ENCODE measurements at regions not wholly inside any gene's neighbourhood (a gene's known extent, or its start where the extent isn't known, plus 50 kb on each side); places are given as distances from the start of the nearest gene placed in this dataset.
A peak's percentile ranks its signal among the peaks of the same experiment; 100 is the strongest.

DNA sequence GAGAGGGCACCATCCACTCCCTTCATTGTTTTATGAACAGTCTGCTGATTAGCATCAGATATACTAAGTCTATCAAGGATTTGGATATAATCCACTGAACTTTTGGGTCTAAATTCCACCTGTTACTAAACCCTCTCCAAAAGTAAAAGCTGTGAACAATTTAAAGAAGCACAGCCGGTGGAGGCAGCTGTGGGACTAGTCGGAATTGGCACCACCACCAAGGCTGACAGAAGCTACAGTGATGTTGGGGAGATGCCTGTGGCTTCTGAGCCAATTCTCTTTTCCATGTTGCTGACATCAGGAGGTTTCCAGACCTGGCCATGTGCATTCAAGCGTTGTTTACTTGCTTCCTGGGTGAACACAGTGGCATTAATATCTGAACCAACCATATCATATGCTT, 679.0 kb upstream of the CA10 start:
- no peak for DNase-seq

DNA sequence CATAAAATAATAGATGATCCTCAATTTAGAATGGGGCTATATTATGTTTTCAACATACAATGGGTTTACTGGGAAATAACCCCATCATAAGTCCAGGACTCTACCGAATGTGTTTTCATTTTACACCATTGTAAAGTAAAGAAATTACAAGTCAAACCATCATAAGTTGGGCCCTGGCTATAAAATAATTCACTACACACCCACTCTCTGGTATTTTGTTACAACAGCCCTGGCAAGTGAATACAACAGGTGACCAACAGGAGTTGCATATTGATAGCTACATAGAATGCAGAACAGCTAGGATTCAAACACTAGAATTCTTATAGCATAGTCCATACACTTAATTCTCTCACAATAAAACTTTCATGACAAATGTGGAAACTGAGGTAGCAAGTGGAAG, 673.0 kb upstream of the CA10 start:
- DNase-seq, result no peak

DNA sequence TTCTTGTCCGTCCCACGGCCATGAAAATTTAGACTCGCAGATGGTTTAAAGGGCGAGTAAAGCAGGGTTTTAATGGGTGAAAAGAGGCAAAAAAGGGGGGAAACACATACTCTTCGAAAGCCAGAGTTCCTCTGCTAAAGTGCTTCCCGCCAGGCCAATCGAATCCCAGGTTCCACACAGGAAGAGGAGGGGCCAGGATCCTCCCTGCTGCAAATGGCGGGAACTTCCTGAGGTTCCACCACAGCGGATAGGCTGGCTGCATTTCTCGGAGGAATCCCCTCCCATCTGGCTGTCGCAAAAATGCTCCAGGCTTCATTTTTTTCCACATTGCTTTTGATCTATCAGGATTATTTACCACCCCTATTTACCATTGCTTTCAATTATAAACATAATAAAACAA, 670.1 kb upstream of the CA10 start:
- DNase-seq, result peak; percentile 86 to 92

DNA sequence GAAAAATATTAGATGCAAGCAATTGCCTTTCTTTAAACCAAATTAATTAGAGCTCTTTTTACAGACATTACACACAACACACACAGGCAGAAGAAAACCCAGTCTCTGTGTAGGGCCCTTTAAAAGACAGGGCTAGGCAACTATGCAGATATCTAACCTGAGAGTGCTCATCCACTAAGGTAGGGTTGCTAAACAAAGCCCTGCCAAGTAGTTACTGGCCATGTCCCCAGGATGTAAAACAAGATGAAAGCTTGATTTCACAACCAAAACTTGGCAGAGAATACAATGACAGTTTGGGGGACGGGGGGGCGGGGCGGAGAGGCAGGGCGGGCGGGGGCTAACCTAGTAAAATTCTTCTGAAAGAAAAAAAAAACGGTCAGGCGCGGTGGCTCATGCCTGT, 669.0 kb upstream of the CA10 start:
- DNase-seq, result peak in 1 of 2 experiments; percentile 28

DNA sequence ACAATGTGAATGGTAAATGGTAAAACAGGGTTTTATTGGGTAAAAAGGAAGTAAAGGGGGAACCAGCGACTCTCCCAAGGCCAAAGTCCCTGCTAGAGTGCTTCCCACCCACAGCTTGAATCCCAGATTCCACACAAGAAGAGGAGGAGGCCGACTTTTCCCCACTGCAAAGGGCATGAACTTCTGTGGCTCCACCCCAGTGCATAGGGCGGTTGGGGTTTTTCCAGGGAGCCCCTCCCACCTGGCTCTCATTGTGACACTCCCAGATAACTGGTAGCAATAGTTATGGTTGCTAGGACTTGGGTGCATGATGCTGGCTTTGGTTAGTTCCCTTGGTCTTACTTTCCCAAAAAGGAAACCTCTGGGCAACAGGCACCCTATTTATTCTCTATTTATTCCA, 666.0 kb upstream of the CA10 start:
- no peak for DNase-seq

DNA sequence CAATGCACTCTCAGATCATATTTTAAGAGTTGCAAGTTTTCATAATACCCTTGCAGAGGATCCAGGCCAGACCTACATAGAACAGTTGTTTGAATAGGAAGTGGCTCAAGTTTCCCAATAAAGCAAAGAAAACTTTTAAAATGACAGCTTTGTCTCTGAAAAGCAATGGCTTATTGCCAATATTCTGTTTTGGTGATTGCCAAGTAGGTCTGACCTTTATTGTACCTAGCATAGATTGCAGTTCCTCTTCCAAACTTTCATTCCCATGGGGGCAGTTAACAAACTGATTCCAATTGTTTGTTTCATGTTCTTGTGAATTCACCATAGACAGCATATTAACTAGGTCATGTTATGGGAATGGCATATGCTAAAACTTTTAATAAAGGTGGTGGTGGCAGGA, 664.6 kb upstream of the CA10 start:
- no peak for DNase-seq

DNA sequence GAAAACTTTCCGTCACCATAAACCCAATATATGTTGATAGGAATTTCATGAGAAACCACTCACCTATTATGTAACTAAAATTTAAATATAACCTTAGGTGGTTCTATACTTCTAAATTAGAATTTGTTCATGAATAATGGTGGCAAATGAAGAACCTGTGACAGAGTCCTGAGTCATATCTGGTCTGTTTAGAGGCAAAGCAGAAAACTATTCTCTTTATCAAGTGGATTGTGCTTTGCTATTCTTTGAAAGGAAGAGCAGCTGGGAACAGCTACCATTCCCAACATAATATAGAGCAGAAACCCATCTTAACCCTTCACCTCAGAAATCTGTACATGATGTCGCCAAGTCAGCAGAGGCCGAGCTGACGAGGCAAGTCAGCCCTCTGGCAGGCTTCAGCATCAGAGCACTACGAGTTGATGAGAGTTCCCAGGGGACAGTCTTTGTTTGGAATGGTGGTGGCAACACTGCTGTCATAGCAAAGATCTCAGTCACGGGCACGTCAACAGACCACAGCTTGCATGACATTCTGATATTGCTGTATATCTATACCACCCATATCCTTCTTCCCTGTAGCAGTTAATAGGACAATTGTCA, 631.9 kb upstream of the CA10 start:
- peak in 1 of 2 experiments; percentile 15 for DNase-seq

DNA sequence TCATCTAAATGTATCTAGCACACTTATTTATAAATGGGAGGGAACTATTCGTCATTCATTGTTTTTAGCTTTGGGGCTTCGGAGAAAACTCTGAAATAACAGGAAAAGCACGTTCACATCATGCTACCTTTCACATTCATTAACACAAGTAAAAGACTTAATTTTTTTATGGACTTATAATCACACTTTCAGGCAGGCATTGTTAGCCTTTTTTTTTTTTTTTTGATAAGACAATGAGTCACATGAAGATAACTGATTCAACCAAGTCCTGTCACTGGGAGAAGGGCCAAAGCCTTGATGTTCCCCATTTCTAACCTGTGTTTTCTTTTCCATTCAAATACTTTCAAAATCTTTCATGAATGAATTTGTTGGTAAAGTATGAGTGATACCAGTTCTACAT, 631.3 kb upstream of the CA10 start:
- DNase-seq, result no peak

DNA sequence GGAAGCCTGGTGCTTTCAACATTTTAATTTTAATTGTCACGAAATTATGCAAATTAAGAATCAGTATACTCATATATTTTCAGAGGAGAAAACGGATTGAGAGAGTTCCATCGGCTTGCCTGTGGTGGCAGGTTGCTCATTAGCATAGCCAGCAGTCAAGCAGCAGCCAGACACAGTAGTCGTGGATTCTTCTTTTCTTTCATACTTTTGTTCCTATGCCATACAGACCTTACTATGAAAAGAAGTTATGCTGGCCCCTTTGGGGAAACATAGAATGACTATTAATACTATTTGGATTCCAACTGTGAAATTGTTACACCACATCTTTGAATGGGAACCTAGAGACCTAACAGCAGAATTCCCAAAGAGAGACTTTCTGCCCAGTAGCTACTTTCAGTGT, 617.7 kb upstream of the CA10 start:
- DNase-seq, result no peak

DNA sequence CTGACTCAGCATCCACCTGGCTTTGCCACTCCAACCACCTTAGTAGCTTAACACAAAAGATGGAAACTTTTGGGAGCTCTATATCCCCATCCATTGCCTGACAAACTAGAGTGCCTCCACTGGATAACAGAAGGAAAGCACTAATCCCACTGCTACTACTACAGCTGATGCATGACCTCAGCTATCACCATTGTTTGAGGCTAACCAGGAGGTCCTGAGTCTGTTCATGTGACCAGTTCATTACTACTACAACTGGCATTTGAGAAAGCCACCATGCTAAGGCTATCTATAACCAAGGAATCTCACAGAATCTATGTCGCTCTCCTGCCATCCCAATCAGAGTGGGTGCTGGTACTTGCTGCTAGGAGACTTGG, 604.3 kb upstream of the CA10 start:
- no peak for DNase-seq

DNA sequence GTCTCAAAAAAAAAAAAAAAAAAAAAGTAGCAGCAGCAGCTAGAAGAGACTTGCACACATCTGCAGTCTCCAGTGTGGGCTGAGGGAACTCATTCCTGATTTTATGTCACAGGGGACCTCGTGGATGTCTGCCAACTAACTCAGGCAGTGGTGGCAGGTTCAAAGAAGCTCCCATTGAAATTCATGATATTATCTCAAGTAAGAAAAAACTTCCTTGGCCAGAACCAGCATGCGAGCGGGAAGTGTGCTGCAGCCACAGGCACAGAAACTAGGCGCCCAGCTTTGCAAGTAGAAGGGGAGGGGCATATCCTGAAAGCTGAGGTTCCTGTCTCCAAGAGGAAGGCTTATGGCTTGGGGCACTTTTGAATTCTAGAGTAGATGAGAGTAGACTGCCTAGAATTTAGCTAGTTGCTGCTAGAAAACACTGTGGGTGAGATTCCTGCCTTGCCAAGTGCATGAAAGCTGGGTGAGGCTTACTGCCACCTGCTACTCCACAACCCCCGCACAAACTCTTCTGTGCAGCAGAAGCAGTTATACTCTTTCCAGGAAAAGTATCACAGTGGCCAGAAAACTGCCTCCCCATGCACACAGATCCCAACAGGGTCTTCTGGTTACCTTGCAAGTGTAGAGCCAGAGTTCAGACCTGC, 603.8 kb upstream of the CA10 start:
- no peak for DNase-seq

DNA sequence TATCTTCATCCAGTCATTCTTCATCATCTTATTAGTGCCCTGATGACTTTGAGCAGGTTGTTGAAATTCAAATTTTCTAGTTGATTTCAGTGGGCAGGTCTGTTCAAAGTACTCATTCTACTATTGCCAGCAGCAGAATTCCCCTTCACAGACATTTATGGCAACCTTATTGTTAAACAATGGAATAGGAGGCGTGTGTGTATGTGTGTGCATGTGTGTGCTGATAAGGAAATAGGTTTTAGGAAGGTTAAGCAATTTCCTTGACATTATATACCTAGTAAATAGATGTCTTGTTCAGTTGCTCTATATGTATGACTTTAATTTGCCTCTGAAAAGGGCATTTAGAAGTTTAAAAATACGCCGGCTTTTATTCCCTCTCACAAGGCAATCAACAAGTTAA, 601.4 kb upstream of the CA10 start:
- DNase-seq, result no peak

DNA sequence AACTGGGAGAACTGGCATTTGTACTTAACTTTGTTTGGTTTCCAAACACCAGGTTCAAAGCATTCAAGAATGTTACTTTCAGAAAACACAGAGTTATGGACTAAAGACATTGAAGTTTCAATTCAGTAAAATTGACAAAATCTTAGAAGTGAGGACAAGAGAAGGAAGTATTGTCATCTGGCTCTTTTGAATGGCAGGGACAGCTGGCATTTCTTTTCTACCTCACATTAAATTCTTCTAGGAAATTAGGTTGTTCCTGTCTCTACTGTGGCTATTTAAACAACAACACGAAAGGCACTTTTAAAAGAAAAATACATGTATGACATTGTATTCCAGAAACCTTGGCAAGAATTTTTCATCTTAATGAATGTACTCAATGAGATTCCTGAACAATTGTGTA, 600.0 kb upstream of the CA10 start:
- DNase-seq, result no peak

DNA sequence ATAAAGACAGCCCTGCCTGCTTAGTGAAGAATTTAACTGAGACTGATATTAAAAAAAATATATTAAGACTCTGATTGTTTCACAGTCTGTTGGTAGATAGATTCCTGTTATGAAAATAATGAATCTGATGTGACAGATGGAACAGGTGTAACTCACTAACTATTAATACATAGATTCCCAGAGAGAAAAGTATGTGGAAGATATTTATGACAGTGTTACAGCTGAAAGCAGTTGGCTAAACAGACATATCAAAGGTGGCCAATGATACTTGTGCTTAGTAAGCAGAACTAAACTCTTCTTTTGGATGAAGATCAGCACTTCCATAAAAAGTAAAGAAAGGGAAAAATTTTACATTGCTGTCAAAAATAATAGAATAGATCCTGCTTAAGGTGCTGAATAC, 598.2 kb upstream of the CA10 start:
- no peak for DNase-seq

DNA sequence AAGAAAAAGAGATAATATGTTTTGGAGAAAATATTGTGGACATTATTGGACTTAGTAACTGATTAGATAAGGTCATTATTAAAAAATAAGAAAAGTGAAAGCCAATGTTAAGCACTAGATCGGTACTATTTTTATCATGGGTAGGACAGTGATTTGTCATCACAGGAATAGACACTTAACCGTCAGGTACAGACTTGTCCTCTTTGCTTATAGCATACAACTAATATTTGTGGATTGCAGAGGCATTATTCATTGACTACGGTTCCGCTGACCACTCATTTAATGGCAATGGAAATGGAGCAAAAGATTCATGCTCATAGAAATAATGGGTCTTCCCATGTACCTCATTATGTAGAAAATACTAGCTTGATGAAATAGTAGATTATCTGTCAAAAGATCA, 596.3 kb upstream of the CA10 start:
- no peak for DNase-seq

DNA sequence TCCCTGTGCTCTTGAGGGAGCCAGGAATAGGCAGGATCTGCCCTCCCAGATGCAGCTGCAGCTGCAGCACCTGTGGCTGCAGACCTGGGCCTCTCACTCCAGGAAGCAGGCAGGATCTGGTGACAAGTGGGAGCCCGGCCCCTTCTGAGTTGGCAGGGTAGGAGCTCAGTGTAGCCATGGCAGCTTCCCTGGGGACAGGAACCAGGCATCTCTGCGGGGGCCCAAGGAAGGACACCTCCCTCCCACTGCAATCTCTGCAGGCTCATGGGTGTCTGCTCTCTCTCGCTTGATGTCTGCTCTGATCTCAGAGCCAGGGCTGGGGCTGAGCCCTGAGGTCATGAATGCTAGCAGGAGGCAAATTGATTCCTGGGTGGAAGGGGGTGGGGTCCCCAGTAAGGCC, 592.5 kb upstream of the CA10 start:
- DNase-seq, result peak; percentile 49 to 79

DNA sequence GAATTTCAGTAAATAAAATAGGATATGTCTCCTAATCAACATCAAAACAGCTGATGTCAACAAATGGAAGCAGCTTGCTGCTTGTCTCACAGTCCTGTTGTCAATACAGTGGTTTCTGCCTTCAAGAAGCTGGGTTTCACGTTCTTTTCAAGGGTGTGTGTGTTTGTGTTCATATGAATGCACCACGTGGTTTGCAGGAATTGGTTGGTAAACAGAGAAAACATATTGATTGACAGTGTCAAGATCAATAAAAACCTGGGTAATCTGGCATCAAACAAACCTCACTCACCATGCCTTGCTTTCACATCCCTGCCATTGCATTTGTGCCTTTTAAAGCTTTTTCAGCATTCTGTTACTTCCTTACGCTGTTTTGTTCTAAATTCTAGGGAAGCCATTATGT, 585.7 kb upstream of the CA10 start:
- DNase-seq, result no peak

DNA sequence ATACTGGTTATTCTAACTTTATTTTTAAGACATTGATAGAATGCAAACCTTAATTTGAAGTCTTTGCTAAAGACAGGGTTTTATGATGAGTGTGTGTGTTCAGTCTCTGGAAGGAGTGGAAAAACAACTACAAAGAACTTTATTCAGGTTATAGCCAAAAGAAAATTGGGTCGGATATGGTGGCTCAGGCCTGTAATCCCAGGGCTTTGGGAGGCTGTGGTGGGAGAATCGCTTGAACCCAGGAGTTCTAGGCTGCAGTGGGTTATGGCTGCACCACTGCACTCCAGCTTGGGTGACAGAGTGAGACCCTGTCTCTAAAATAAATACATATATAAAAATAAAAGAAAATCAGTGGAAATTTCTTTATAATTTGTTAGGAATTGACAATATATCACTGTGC, 581.5 kb upstream of the CA10 start:
- DNase-seq, result no peak

DNA sequence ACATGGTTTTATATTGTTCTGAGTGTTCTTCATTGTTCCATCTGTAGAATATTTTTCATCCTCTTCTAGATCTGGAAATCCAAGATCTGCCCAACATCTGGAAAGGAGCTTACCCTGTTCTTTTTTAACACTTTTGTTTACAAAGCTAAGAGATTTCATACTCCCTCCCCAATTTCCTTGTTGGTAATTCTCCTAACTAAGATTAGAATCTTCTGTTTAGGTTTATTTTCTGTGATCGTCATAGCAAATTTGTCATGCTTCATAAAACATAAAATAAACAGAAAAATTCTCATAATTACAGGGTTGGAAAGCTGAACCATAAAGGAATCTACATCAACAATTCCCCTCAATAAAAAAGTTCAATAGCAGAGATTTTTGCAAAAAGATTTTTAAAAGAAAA, 580.3 kb upstream of the CA10 start:
- DNase-seq, result no peak

DNA sequence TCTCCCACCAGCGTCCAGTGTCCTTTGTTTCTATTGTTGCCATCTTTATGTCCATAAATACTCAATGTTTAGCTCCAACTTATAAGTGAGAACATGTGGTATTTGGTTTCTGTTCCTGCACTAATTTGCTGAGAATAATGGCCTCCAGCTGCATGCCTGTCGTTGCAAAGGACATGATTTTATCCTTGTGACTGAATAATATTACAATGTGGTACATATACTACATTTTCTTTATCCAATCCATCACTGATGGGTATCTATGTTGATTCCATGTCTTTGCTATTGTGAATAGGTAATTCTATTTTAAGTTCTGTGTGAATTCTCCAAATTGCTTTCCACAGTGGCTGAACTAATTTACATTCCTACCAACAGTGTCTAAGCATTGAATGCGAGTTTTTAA, 578.6 kb upstream of the CA10 start:
- DNase-seq, result no peak

DNA sequence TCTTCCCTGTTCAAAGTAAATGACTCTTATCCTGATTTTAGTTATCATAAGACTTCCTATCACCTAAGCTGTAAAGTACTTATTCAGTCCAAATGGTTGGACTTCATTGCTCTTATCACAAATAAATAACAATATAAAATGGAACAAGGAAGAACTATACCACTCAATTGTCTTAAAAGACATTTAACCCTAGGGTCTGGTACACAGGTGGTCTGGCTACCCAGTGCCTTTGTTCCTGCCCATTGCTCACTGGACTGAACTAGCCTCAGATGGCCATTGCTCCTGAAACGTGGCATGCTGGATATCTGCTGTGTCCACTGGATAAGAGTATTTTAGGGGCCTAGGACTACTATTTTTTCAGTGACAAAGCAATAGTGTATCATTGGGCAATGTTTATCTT, 574.3 kb upstream of the CA10 start:
- DNase-seq, result no peak

DNA sequence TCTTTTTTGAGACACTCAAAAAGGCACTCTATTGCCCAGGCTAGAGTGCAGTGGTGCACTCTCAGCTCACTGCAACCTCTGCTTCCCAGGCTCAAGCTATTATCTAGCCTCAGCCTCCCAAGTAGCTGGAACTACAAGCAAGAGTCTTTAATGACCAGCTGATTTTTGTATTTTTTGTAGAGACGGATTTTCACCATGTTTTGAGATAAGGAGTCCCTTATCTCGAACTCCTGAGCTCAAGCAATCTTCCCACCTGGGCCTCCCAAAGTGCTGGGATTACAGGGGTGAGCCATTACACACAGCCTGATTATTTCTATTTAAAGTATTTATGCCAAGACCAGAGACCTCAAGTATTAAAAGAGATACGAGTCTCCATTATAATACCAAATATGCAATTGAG, 566.1 kb upstream of the CA10 start:
- no peak for DNase-seq

DNA sequence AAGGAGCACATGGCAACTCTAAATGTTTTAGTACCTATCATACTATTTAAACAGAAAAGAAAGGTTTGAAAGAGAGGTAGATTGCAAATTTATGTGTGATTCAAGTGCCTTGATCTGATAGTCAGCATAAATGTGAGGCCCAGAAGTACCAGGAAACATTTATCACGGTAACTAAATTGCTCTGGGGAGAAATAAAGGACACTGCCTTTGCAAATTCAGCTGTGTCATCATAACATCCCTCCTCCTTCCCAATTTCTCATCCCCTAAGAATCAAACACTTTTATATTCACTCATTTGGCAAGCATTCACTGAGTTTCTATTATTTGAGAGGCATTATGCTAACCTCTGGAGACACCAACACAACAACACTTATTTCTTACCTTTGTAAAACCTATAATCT, 563.4 kb upstream of the CA10 start:
- DNase-seq, result no peak

DNA sequence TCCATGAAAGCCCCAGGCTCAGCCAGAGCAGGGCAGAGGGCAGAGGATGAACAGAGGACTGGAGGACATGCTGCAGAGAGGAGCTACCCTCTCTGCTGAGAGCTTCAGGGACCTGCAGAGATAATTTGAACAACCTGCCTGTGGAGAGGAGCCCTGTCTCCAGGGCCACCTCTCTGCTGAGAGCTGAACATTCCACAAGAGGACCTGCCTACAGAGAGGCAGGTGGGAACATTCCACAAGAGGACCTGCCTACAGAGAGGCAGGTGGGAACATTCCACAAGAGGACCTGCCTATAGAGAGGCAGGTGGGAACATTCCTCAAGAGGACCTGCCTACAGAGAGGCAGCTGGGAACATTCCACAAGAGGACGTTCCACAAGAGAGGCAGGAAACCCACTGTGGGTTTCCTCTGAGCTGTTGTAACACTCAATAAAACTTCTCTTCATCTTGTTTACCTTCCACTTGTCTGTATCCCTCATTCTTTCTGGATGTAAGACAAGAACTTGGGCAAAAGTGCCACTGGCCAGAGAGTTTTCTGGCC, 551.9 kb upstream of the CA10 start:
- no peak for DNase-seq

DNA sequence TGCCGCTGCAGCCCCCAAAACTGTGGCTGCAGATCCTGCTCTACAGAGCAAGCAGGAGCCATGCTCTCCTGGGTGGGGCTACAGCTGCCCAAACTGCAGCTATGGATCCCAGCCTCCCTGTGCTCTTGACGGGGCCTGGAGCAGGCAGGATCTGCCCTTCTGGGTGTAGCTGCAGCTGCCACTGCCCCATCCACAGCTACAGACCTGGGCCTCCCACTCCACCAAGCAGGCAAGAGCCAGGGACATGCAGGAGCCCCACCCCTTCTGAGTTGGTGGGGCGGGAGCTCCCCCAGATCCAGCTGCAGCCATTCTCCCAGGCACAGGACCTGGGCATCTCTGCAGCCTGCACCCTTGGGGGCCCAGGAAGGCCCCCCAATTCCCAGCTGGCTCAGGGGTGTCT, 551.2 kb upstream of the CA10 start:
- DNase-seq, result no peak

Measured in NCI-H2081 (cell line).